ENCODE measurements at regions not wholly inside any gene's neighbourhood (a gene's known extent, or its start where the extent isn't known, plus 50 kb on each side); places are given as distances from the start of the nearest gene placed in this dataset.

DNA sequence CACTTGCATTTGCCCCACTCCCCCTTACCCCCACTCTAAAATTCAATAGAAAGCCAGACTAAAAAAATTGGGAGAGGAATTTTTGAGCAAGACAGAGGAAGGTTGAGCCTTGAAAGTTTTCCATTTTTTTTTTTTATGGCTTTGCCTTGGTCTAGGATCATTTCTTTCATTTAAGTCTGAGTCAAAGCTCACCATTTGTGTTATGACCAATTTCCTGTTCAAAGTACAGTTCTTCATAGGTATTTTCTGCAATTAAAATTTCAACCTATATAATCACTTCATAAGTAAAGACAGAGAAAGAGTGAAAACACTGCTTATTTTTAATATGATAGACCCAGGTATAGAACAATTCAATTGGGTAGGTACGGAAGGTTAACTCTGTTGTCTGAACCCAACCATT is 436.6 kb upstream of the ADGRL2 start:
- TF ChIP-seq, protein P1, sequence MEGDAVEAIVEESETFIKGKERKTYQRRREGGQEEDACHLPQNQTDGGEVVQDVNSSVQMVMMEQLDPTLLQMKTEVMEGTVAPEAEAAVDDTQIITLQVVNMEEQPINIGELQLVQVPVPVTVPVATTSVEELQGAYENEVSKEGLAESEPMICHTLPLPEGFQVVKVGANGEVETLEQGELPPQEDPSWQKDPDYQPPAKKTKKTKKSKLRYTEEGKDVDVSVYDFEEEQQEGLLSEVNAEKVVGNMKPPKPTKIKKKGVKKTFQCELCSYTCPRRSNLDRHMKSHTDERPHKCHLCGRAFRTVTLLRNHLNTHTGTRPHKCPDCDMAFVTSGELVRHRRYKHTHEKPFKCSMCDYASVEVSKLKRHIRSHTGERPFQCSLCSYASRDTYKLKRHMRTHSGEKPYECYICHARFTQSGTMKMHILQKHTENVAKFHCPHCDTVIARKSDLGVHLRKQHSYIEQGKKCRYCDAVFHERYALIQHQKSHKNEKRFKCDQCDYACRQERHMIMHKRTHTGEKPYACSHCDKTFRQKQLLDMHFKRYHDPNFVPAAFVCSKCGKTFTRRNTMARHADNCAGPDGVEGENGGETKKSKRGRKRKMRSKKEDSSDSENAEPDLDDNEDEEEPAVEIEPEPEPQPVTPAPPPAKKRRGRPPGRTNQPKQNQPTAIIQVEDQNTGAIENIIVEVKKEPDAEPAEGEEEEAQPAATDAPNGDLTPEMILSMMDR (IDR thresholded peaks at IDR 0.05), result no peak
- TF ChIP-seq POLR2A (IDR thresholded peaks at IDR 0.05) (no peak), POLR2AphosphoS5 (IDR thresholded peaks at IDR 0.05) (no peak)

All from breast epithelium (tissue), 3 donors.